SK-N-MC (cell line): ENCODE measurements at regions not wholly inside any gene's neighbourhood (a gene's known extent, or its start where the extent isn't known, plus 50 kb on each side); places are given as distances from the start of the nearest gene placed in this dataset.

Experiments
- EZH2 ChIP-seq: fragments of 200-600 bp; sonication (generic); IDR thresholded peaks from one replicate; pipeline ENCODE4 v1.6.1; 2017; ENCODE audit warnings: antibody characterized with exemption
- POLR2AphosphoS5 ChIP-seq: IDR thresholded peaks from 2 replicates; pipeline ENCODE4 v1.6.1; 2012; ENCODE audit warnings: mild to moderate bottlenecking, low read depth, low read length, borderline replicate concordance

GRCh38 chr11:127506647-127507046 lies 506.1 kb upstream of the KIRREL3 start:
- TF ChIP-seq POLR2AphosphoS5 (no peak), EZH2 (no peak)
